Endothelial cell of umbilical vein (primary cell): ENCODE measurements at regions not wholly inside any gene's neighbourhood (a gene's known extent, or its start where the extent isn't known, plus 50 kb on each side); places are given as distances from the start of the nearest gene placed in this dataset.

Source experiments
- BruUV-seq: library from RNA; stranded (reverse); fragments of 400-500 nt; replicated peaks from 2 replicates; lab custom pipeline; 2021; lab: Mats Ljungman, UMichigan
- CTCF ChIA-PET: fragments of 300-600, 350-600 bp; sonication (Branson Sonifier 250); formaldehyde crosslinking; loops from one replicate; lab custom pipeline; 2021; ENCODE audit warnings: antibody characterized with exemption, inconsistent platforms; lab: Charles Lee
- POLR2A ChIA-PET: fragments of 300-600, 350-600 bp; sonication (Branson Sonifier 250); formaldehyde crosslinking; loops from one replicate; lab custom pipeline; 2021; ENCODE audit warnings: antibody characterized with exemption, inconsistent platforms; lab: Charles Lee
- DNase-seq: peaks from one replicate; pipeline ENCODE4 v3.0.0-alpha.2; 2011; ENCODE audit warnings: low read depth, low spot score
- FAIRE-seq: peaks from 2 replicates; lab custom pipeline; 2011; peaks lifted over from hg19 to GRCh38; lab: Jason Lieb, UNC
- H2AFZ ChIP-seq: 2 replicates; pipeline ENCODE4 v1.6.0; 2012; ENCODE audit warnings: low read depth, low read length, control low read depth, inconsistent platforms
- H3K27ac ChIP-seq: 2 replicates; pipeline ENCODE4 v1.5.1; 2011; ENCODE audit warnings: low read depth, mild to moderate bottlenecking, control low read depth, low read length, moderate library complexity; ENCODE audit not compliant: insufficient read depth
- H3K27me3 ChIP-seq, 2 experiments: 2 replicates each; pipeline versions ENCODE4 v1.6.0 to v1.6.1; 2011; ENCODE audit warnings: low read length in 2 of 2, mixed read lengths in 1 of 2; ENCODE audit not compliant: control insufficient read depth in 2 of 2, insufficient read depth in 2 of 2
- H3K36me3 ChIP-seq, 2 experiments: 2 replicates in 1 of 2; 3 replicates in 1 of 2; pipeline ENCODE4 v1.5.1; 2011; ENCODE audit warnings: low read length in 2 of 2, mild to moderate bottlenecking in 1 of 2, moderate library complexity in 1 of 2; ENCODE audit not compliant: control insufficient read depth in 2 of 2, insufficient read depth in 2 of 2; ENCODE audit errors: extremely low read depth in 1 of 2
- H3K4me1 ChIP-seq: 3 replicates; pipeline ENCODE4 v1.5.1; 2011; ENCODE audit warnings: mild to moderate bottlenecking, low read length; ENCODE audit not compliant: control insufficient read depth, insufficient read depth; ENCODE audit errors: extremely low read depth
- H3K4me2 ChIP-seq: 2 replicates; pipeline ENCODE4 v1.6.1; 2011; ENCODE audit warnings: low read length, control low read depth, mixed read lengths; ENCODE audit not compliant: insufficient read depth
- H3K4me3 ChIP-seq, 3 experiments: fragments of 200-600 bp in 1 of 3; sonication (generic), shearing (Covaris generic) in 1 of 3; replicated peaks in 1 of 3; 2 replicates each; pipeline ENCODE4 v1.5.1; 2011 to 2016; ENCODE audit warnings: control low read depth in 3 of 3, low read length in 3 of 3, mild to moderate bottlenecking in 2 of 3, inconsistent platforms in 1 of 3, low read depth in 1 of 3, moderate library complexity in 1 of 3; ENCODE audit not compliant: insufficient read depth in 1 of 3
- H3K79me2 ChIP-seq: 2 replicates; pipeline ENCODE4 v1.6.0; 2012; ENCODE audit warnings: low read length, inconsistent platforms; ENCODE audit not compliant: control insufficient read depth, insufficient read depth
- H3K9ac ChIP-seq: replicated peaks from 2 replicates; pipeline ENCODE3; 2011; ENCODE audit warnings: low read length, control low read depth; ENCODE audit not compliant: insufficient read depth; ENCODE audit errors: extremely low read depth
- H3K9me1 ChIP-seq: replicated peaks from 3 replicates; pipeline ENCODE4 v1.6.0; 2011; ENCODE audit warnings: mild to moderate bottlenecking, low read length; ENCODE audit not compliant: control insufficient read depth, insufficient read depth; ENCODE audit errors: extremely low read depth
- H3K9me3 ChIP-seq: replicated peaks from 2 replicates; pipeline ENCODE4 v1.5.1; 2012; ENCODE audit warnings: low read length, inconsistent platforms; ENCODE audit not compliant: control insufficient read depth, insufficient read depth
- H4K20me1 ChIP-seq: replicated peaks from 2 replicates; pipeline ENCODE3; 2011; ENCODE audit warnings: mild to moderate bottlenecking, low read length; ENCODE audit not compliant: control insufficient read depth, insufficient read depth; ENCODE audit errors: extremely low read depth
- CTCF ChIP-seq, 2 donors: IDR thresholded peaks; 1 replicate in 1 of 2; 2 replicates in 1 of 2; pipeline ENCODE4 v1.5.1; 2011; ENCODE audit warnings: low read length in 2 of 2, mild to moderate bottlenecking in 2 of 2, moderate library complexity in 2 of 2, control low read depth in 1 of 2, inconsistent platforms in 1 of 2, low read depth in 1 of 2; ENCODE audit not compliant: insufficient read depth in 1 of 2; ENCODE audit errors: extremely low read depth in 1 of 2
- EZH2 ChIP-seq: IDR thresholded peaks from 2 replicates; pipeline ENCODE4 v1.6.1; 2012; ENCODE audit warnings: borderline replicate concordance, low read depth, mild to moderate bottlenecking, moderate library complexity, low read length, inconsistent platforms; ENCODE audit not compliant: severe bottlenecking
- FOS ChIP-seq: IDR thresholded peaks from 2 replicates; pipeline ENCODE4 v1.6.1; 2011; ENCODE audit warnings: mild to moderate bottlenecking, low read length, moderate library complexity, borderline replicate concordance; ENCODE audit not compliant: insufficient read depth
- JUN ChIP-seq: IDR thresholded peaks from 2 replicates; pipeline ENCODE4 v1.6.1; 2011; ENCODE audit warnings: borderline replicate concordance, low read depth; ENCODE audit not compliant: insufficient read length, insufficient read depth
- MAX ChIP-seq: IDR thresholded peaks from 2 replicates; pipeline ENCODE4 v1.6.1; 2011; ENCODE audit not compliant: insufficient read depth, insufficient read length
- MYC ChIP-seq: IDR thresholded peaks from one replicate; pipeline ENCODE4 v1.6.1; 2011; ENCODE audit warnings: mild to moderate bottlenecking, low read depth, low read length
- POLR2AphosphoS5 ChIP-seq: IDR thresholded peaks from 2 replicates; pipeline ENCODE4 v1.6.1; 2012; ENCODE audit warnings: low read depth, mild to moderate bottlenecking, control low read depth, low read length, moderate library complexity; ENCODE audit not compliant: insufficient read depth
- dilution Hi-C: fragments of 300-500 bp; cut with MboI; formaldehyde crosslinking; loops from one replicate; pipeline ENCODE4 v1.15.0; 2019; ENCODE audit warnings: low sequenced_read_pairs; ENCODE audit not compliant: extremely low pct_ligation_motif_present
- intact Hi-C: fragments of 100-400 bp; cut with micrococcal nuclease; formaldehyde crosslinking; loops from one replicate; pipeline ENCODE4 v1.10.0; 2022

GRCh38 chr11:109208121-109208520, 213.9 kb upstream of the C11orf87 start:
- Histone ChIP-seq H3K9me3 (no peaks in the 10 kb centered on the region), H3K4me2 (no peak overlapping the region), H3K27me3 (no peaks in the 10 kb centered on the region), H3K4me1 (no peaks in the 10 kb centered on the region), H3K79me2 (no peaks in the 10 kb centered on the region), H4K20me1 (no peaks in the 10 kb centered on the region), H3K27ac (no peak overlapping the region), H2AFZ (no peak overlapping the region), H3K9me1 (no peaks in the 10 kb centered on the region), H3K4me3 (no peak overlapping the region), H3K9ac (no peak overlapping the region), H3K36me3 (no peaks in the 10 kb centered on the region)
- intact Hi-C loops = no loop called here
- DNase-seq = no peak
- TF ChIP-seq MAX (no peak), EZH2 (no peak), MYC (no peak), JUN (no peak), CTCF (IDR thresholded peaks at IDR 0.05; ENCODE audit: extremely low read depth in 1 of 2, insufficient read depth in 1 of 2, low read depth in 1 of 2, low read length in 2 of 2) (no peak), FOS (no peak), POLR2AphosphoS5 (no peak)
- ChIA-PET CTCF (no interaction called here), POLR2A (no interaction called here)
- dilution Hi-C loops = no loop called here
- no peak for FAIRE-seq
- no TSS peak for BruUV-seq
